AG10803 (cell line): ENCODE measurements at regions not wholly inside any gene's neighbourhood (a gene's known extent, or its start where the extent isn't known, plus 50 kb on each side); places are given as distances from the start of the nearest gene placed in this dataset.

Source experiments
- DNase-seq: peaks from one replicate; pipeline ENCODE4 v3.0.0; 2010; ENCODE audit warnings: low read depth
- H3K4me3 ChIP-seq: 2 replicates; pipeline ENCODE4 v1.5.1; 2011; ENCODE audit warnings: mild to moderate bottlenecking, low read length, control low read depth
- TF ChIP-seq, protein P1 (sequence below): conservative IDR thresholded peaks from 2 replicates; pipeline ENCODE4 v1.5.1; 2011; ENCODE audit warnings: mild to moderate bottlenecking, low read length, control low read depth, inconsistent platforms

GRCh38 chr10:85045046-85045445 is 716.7 kb downstream of the CCSER2 start:
- TF ChIP-seq, protein P1, sequence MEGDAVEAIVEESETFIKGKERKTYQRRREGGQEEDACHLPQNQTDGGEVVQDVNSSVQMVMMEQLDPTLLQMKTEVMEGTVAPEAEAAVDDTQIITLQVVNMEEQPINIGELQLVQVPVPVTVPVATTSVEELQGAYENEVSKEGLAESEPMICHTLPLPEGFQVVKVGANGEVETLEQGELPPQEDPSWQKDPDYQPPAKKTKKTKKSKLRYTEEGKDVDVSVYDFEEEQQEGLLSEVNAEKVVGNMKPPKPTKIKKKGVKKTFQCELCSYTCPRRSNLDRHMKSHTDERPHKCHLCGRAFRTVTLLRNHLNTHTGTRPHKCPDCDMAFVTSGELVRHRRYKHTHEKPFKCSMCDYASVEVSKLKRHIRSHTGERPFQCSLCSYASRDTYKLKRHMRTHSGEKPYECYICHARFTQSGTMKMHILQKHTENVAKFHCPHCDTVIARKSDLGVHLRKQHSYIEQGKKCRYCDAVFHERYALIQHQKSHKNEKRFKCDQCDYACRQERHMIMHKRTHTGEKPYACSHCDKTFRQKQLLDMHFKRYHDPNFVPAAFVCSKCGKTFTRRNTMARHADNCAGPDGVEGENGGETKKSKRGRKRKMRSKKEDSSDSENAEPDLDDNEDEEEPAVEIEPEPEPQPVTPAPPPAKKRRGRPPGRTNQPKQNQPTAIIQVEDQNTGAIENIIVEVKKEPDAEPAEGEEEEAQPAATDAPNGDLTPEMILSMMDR: no peak
- no peak for DNase-seq
- H3K4me3 ChIP-seq: no peak overlapping the region

- TF ChIP-seq, protein P1: no peak
- H3K4me3 ChIP-seq: no peak overlapping the region
- DNase-seq: no peak
Measured at GRCh38 chr10:85047170-85047834, 718.9 kb downstream of the CCSER2 start.

DNA sequence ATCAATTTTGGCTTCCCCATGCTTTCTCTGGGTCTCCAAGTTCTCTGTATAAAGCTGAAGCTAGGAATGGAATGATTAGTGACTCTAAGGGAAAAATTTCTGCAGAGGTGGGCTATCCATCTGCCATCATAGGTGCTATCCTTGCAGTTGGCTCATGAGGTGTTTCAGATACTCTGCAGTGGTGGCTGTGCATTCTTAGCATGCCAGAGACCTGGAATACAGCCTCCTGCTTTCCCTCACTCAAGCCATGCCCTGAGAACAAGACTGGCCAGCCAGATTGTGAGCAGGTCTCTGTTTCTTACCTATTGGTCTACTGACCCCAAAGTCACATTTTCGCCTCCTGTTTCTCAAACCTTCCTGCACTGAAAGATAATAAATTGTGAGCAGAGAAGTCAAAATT is 719.6 kb downstream of the CCSER2 start:
- TF ChIP-seq, protein P1: no peak
- no peak overlapping the region for H3K4me3 ChIP-seq
- no peak for DNase-seq

DNA sequence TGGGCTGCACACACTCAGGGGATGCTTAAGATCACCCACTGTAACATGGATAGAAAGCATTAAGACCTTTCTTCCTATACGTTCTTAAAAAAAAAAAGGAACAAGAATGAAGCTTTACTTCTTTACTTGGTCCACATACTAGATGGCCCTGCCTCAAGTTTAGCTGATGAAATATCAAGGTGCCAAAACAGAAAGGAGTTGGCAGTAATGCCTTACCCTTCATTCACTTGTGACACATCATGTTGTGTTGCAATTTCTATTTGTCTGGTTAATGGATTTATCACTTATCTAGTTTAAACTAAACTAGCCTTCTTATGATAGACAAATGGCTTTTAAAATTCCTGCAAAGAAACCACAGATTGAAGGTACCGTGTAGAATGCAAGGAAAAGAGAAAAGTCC is 720.3 kb downstream of the CCSER2 start:
- TF ChIP-seq, protein P1: no peak
- H3K4me3 ChIP-seq: no peak overlapping the region

DNA sequence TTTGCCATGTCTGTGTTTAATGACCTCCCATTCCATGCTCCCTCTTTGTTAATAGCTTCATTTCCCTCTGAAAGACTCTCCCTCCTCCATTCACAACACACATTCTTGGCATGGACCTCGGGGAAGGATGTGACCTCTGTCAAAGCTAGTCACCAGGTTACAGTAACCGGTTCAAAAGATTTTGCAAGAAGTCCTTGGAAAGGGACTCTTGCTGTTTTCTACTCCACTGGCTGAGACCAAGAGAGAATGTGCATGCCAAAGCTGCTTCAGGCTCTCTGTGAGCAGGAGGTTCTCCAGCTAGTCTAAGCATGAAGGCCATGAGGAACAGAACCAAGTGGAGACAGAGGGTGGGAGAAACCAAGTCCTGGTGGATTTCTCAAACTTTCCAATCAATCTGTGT is 732.6 kb downstream of the CCSER2 start:
- TF ChIP-seq, protein P1: no peak
- DNase-seq: no peak
- no peak overlapping the region for H3K4me3 ChIP-seq

More for the DNA sequence above, 720.3 kb downstream of the CCSER2 start:
- no peak for DNase-seq

- DNase-seq: no peak
- TF ChIP-seq, protein P1: no peak
- no peak overlapping the region for H3K4me3 ChIP-seq
Measured at GRCh38 chr10:85061401-85061800, 733.0 kb downstream of the CCSER2 start.

GRCh38 chr10:85067955-85068354 is 739.6 kb downstream of the CCSER2 start:
- no peak for DNase-seq
- no peak overlapping the region for H3K4me3 ChIP-seq
- TF ChIP-seq, protein P1: no peak
